ENCODE measurements at regions not wholly inside any gene's neighbourhood (a gene's known extent, or its start where the extent isn't known, plus 50 kb on each side); places are given as distances from the start of the nearest gene placed in this dataset.

DNA sequence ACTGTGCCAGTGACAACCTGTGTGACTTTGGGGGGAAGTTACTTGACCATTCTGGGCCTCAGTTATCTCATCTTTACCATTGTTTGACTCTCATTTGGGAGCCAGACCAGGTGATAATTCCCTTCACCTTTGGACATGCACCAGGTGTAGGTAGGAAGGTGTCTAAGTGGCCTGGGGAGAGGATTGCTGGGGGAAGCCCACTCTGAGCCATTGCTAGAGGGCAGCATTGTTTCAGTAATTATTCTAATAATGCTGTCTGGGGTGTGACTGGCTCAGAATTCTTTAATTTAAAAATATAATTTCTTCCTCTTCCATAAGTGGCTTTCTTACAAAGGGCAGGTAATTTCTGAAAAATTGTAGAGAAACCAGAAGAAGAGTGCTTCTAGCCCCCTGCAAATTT is 104.3 kb downstream of the RTL9 start:
- TF ChIP-seq, protein P1, sequence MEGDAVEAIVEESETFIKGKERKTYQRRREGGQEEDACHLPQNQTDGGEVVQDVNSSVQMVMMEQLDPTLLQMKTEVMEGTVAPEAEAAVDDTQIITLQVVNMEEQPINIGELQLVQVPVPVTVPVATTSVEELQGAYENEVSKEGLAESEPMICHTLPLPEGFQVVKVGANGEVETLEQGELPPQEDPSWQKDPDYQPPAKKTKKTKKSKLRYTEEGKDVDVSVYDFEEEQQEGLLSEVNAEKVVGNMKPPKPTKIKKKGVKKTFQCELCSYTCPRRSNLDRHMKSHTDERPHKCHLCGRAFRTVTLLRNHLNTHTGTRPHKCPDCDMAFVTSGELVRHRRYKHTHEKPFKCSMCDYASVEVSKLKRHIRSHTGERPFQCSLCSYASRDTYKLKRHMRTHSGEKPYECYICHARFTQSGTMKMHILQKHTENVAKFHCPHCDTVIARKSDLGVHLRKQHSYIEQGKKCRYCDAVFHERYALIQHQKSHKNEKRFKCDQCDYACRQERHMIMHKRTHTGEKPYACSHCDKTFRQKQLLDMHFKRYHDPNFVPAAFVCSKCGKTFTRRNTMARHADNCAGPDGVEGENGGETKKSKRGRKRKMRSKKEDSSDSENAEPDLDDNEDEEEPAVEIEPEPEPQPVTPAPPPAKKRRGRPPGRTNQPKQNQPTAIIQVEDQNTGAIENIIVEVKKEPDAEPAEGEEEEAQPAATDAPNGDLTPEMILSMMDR (IDR thresholded peaks at IDR 0.05), result no peak
- no peak for TF ChIP-seq POLR2A (IDR thresholded peaks at IDR 0.05)

All from adrenal gland (tissue), 5 donors.